ENCODE measurements at regions not wholly inside any gene's neighbourhood (a gene's known extent, or its start where the extent isn't known, plus 50 kb on each side); places are given as distances from the start of the nearest gene placed in this dataset.

DNA sequence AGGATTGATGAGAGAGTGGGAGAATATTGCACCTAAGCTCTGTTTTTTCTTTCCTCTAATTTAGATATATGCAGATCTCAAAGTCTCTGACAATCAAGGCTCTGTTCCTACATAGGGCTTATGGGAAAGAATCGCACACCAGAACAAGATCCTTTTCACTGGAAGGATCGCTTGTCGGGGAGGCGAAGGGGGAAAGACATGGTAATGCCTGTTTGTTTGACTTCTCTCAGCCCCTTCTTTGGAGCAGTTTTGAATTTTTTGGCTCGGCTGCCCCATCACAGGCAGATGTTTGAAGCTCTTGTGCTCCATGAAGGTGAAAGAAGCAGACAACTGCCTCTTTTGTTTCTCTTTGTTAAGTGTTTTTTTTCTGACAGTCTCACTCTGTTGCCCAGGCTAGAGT is 599.9 kb upstream of the ZNF608 start:
- TF ChIP-seq, protein P1, sequence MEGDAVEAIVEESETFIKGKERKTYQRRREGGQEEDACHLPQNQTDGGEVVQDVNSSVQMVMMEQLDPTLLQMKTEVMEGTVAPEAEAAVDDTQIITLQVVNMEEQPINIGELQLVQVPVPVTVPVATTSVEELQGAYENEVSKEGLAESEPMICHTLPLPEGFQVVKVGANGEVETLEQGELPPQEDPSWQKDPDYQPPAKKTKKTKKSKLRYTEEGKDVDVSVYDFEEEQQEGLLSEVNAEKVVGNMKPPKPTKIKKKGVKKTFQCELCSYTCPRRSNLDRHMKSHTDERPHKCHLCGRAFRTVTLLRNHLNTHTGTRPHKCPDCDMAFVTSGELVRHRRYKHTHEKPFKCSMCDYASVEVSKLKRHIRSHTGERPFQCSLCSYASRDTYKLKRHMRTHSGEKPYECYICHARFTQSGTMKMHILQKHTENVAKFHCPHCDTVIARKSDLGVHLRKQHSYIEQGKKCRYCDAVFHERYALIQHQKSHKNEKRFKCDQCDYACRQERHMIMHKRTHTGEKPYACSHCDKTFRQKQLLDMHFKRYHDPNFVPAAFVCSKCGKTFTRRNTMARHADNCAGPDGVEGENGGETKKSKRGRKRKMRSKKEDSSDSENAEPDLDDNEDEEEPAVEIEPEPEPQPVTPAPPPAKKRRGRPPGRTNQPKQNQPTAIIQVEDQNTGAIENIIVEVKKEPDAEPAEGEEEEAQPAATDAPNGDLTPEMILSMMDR (IDR thresholded peaks at IDR 0.05; ENCODE audit: unreplicated experiment), result no peak
- H3K36me3 Mint-ChIP-seq (ENCODE audit: insufficient read depth, unreplicated experiment), result peaks cover 5% of the 10 kb centered on the region
- no peaks in the 10 kb centered on the region for H3K9me3 Mint-ChIP-seq (ENCODE audit: low read depth, unreplicated experiment)
- H3K4me3 Mint-ChIP-seq (ENCODE audit: low read depth, unreplicated experiment), result no peak overlapping the region
- H3K27ac Mint-ChIP-seq (ENCODE audit: unreplicated experiment), result no peak overlapping the region
- DNase-seq, result no peak
- no TSS peak for BruUV-seq (replicated peaks)
- no peaks in the 10 kb centered on the region for H3K4me1 Mint-ChIP-seq (ENCODE audit: low read depth, unreplicated experiment)
- H3K27me3 Mint-ChIP-seq (ENCODE audit: unreplicated experiment), result no peaks in the 10 kb centered on the region
- CTCF ChIA-PET, result no interaction called here
- intact Hi-C loops (cut with micrococcal nuclease; ENCODE audit: unreplicated experiment), result no loop called here

DNA sequence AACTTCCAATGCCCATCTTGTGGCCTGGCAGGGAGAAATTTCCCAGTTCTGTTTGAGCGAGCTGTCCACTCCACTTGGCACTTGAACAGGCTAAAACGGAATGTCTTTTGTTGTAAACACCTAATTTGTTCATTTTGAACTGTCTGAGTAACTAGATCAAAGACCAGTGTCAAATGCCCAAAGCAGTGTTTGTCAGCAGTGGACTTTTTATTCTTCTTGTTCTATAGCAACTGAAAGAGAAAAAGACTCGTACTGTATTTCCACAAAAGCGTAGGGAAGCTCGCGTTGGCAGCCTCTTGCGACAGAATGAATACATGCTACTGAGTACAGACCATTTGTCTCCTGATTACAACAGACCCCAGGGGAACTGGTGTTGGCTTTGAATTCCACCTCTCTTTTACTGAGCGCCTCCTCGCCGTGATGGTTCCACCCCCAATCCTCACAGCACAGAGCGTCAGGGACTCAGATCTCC is 601.8 kb upstream of the ZNF608 start:
- CTCF ChIA-PET, result interaction anchor here (0.5 to 0.7 kb wide), 2 partner anchors 393 to 1191 kb away, joined by 3 read pairs; no protein-coding TSS in a partner anchor

GRCh38 chr5:125348936-125349831 is 602.7 kb upstream of the ZNF608 start:
- Mint-ChIP-seq H3K4me3 (ENCODE audit: low read depth, unreplicated experiment) (no peak overlapping the region), H3K36me3 (ENCODE audit: insufficient read depth, unreplicated experiment) (peaks cover 5% of the 10 kb centered on the region), H3K4me1 (ENCODE audit: low read depth, unreplicated experiment) (no peaks in the 10 kb centered on the region), H3K27me3 (ENCODE audit: unreplicated experiment) (no peaks in the 10 kb centered on the region), H3K27ac (ENCODE audit: unreplicated experiment) (no peak overlapping the region), H3K9me3 (ENCODE audit: low read depth, unreplicated experiment) (no peaks in the 10 kb centered on the region)
- CTCF ChIA-PET, result interaction anchor here (0.5 kb wide), 1 partner anchor 394 kb away, joined by 3 read pairs; no protein-coding TSS in a partner anchor
- TF ChIP-seq, protein P1 (IDR thresholded peaks at IDR 0.05; ENCODE audit: unreplicated experiment), result no peak
- BruUV-seq (replicated peaks), result no TSS peak
- intact Hi-C loops (cut with micrococcal nuclease; ENCODE audit: unreplicated experiment), result no loop called here
- DNase-seq, result no peak

More for the DNA sequence above, 601.8 kb upstream of the ZNF608 start:
- H3K27ac Mint-ChIP-seq (ENCODE audit: unreplicated experiment), result no peak overlapping the region
- BruUV-seq (replicated peaks), result no TSS peak
- TF ChIP-seq, protein P1 (IDR thresholded peaks at IDR 0.05; ENCODE audit: unreplicated experiment), result no peak
- no peak overlapping the region for H3K4me3 Mint-ChIP-seq (ENCODE audit: low read depth, unreplicated experiment)
- H3K27me3 Mint-ChIP-seq (ENCODE audit: unreplicated experiment), result no peaks in the 10 kb centered on the region
- H3K4me1 Mint-ChIP-seq (ENCODE audit: low read depth, unreplicated experiment), result no peaks in the 10 kb centered on the region
- no peak for DNase-seq
- intact Hi-C loops (cut with micrococcal nuclease; ENCODE audit: unreplicated experiment), result no loop called here
- H3K9me3 Mint-ChIP-seq (ENCODE audit: low read depth, unreplicated experiment), result no peaks in the 10 kb centered on the region
- peaks cover 5% of the 10 kb centered on the region for H3K36me3 Mint-ChIP-seq (ENCODE audit: insufficient read depth, unreplicated experiment)

- BruUV-seq (replicated peaks), result no TSS peak
- H3K27me3 Mint-ChIP-seq (ENCODE audit: unreplicated experiment), result no peaks in the 10 kb centered on the region
- peaks cover 15% of the 10 kb centered on the region for H3K4me1 Mint-ChIP-seq (ENCODE audit: low read depth, unreplicated experiment)
- peak; percentile 56 for DNase-seq
- intact Hi-C loops (cut with micrococcal nuclease; ENCODE audit: unreplicated experiment), result no loop called here
- H3K27ac Mint-ChIP-seq (ENCODE audit: unreplicated experiment), result no peak overlapping the region
- H3K9me3 Mint-ChIP-seq (ENCODE audit: low read depth, unreplicated experiment), result peaks cover 2% of the 10 kb centered on the region
- CTCF ChIA-PET, result no interaction called here
- no peaks in the 10 kb centered on the region for H3K36me3 Mint-ChIP-seq (ENCODE audit: insufficient read depth, unreplicated experiment)
- TF ChIP-seq, protein P1 (IDR thresholded peaks at IDR 0.05; ENCODE audit: unreplicated experiment), result no peak
- no peak overlapping the region for H3K4me3 Mint-ChIP-seq (ENCODE audit: low read depth, unreplicated experiment)
Measured at GRCh38 chr5:125357660-125358059, 611.2 kb upstream of the ZNF608 start.
